ENCODE measurements at regions not wholly inside any gene's neighbourhood (a gene's known extent, or its start where the extent isn't known, plus 50 kb on each side); places are given as distances from the start of the nearest gene placed in this dataset.
"Not testable (repeated sequence)": the region's sequence is repeated elsewhere in the genome, so short reads cannot be mapped to it uniquely, and the experiment has no call there.

GRCh38 chr10:27371375-27371774 lies 130.8 kb upstream of the ACBD5 start:
- H3K27ac Mint-ChIP-seq; H3K36me3 Mint-ChIP-seq; H3K4me1 Mint-ChIP-seq (ENCODE audit: low read depth); H3K9me3 Mint-ChIP-seq (ENCODE audit: low read depth); H3K27me3 Mint-ChIP-seq; H3K4me3 Mint-ChIP-seq: not testable (repeated sequence)

- peaks cover 2% of the 10 kb centered on the region for H3K27me3 Mint-ChIP-seq
- no peaks in the 10 kb centered on the region for H3K9me3 Mint-ChIP-seq (ENCODE audit: low read depth)
- no peak overlapping the region for H3K27ac Mint-ChIP-seq
- no peak overlapping the region for H3K4me3 Mint-ChIP-seq
- H3K4me1 Mint-ChIP-seq (ENCODE audit: low read depth), result peaks cover 3% of the 10 kb centered on the region
- no peaks in the 10 kb centered on the region for H3K36me3 Mint-ChIP-seq
Measured at GRCh38 chr10:27369880-27370279, 129.3 kb upstream of the ACBD5 start.

GRCh38 chr10:27368706-27369105 lies 128.1 kb upstream of the ACBD5 start:
- H3K36me3 Mint-ChIP-seq, result no peaks in the 10 kb centered on the region
- H3K4me1 Mint-ChIP-seq (ENCODE audit: low read depth), result peaks cover 3% of the 10 kb centered on the region
- H3K27me3 Mint-ChIP-seq, result peaks cover 2% of the 10 kb centered on the region
- no peaks in the 10 kb centered on the region for H3K9me3 Mint-ChIP-seq (ENCODE audit: low read depth)
- H3K27ac Mint-ChIP-seq, result no peak overlapping the region
- H3K4me3 Mint-ChIP-seq, result no peak overlapping the region

- Mint-ChIP-seq H3K27me3 (peaks cover 2% of the 10 kb centered on the region), H3K27ac (no peak overlapping the region), H3K4me3 (no peak overlapping the region), H3K4me1 (ENCODE audit: low read depth) (peaks cover 3% of the 10 kb centered on the region), H3K36me3 (no peaks in the 10 kb centered on the region), H3K9me3 (ENCODE audit: low read depth) (no peaks in the 10 kb centered on the region)
Measured at GRCh38 chr10:27366769-27367168, 126.2 kb upstream of the ACBD5 start.

- Mint-ChIP-seq H3K4me1 (ENCODE audit: low read depth) (peaks cover 3% of the 10 kb centered on the region), H3K36me3 (no peaks in the 10 kb centered on the region), H3K4me3 (no peak overlapping the region)
Measured at GRCh38 chr10:27364028-27364427, 123.4 kb upstream of the ACBD5 start.

GRCh38 chr10:27360581-27361172 lies 120.1 kb upstream of the ACBD5 start:
- Mint-ChIP-seq H3K4me3 (no peak overlapping the region), H3K4me1 (ENCODE audit: low read depth) (no peaks in the 10 kb centered on the region), H3K27ac (no peak overlapping the region), H3K9me3 (ENCODE audit: low read depth) (no peaks in the 10 kb centered on the region), H3K27me3 (no peaks in the 10 kb centered on the region), H3K36me3 (no peaks in the 10 kb centered on the region)

More at GRCh38 chr10:27364028-27364427, 123.4 kb upstream of the ACBD5 start:
- Mint-ChIP-seq H3K27me3 (peaks cover 2% of the 10 kb centered on the region), H3K9me3 (ENCODE audit: low read depth) (no peaks in the 10 kb centered on the region), H3K27ac (no peak overlapping the region)

- Mint-ChIP-seq H3K4me3 (no peak overlapping the region), H3K27me3 (no peaks in the 10 kb centered on the region), H3K9me3 (ENCODE audit: low read depth) (no peaks in the 10 kb centered on the region), H3K27ac (no peak overlapping the region), H3K36me3 (no peaks in the 10 kb centered on the region), H3K4me1 (ENCODE audit: low read depth) (peaks cover 2% of the 10 kb centered on the region)
Measured at GRCh38 chr10:27359792-27360355, 119.3 kb upstream of the ACBD5 start.

- no peaks in the 10 kb centered on the region for H3K36me3 Mint-ChIP-seq
- no peak overlapping the region for H3K4me3 Mint-ChIP-seq
- H3K4me1 Mint-ChIP-seq (ENCODE audit: low read depth), result peaks cover 7% of the 10 kb centered on the region
- H3K27ac Mint-ChIP-seq, result no peak overlapping the region
- H3K27me3 Mint-ChIP-seq, result peaks cover 2% of the 10 kb centered on the region
- no peaks in the 10 kb centered on the region for H3K9me3 Mint-ChIP-seq (ENCODE audit: low read depth)
Measured at GRCh38 chr10:27356738-27357137, 116.1 kb upstream of the ACBD5 start.

GRCh38 chr10:27355918-27356573 lies 115.4 kb upstream of the ACBD5 start:
- Mint-ChIP-seq H3K4me1 (ENCODE audit: low read depth) (peaks cover 7% of the 10 kb centered on the region), H3K27me3 (peaks cover 3% of the 10 kb centered on the region), H3K9me3 (ENCODE audit: low read depth) (no peaks in the 10 kb centered on the region), H3K4me3 (no peak overlapping the region), H3K36me3 (no peaks in the 10 kb centered on the region), H3K27ac (no peak overlapping the region)

- H3K27ac Mint-ChIP-seq, H3K27me3 Mint-ChIP-seq: not testable (repeated sequence)
Measured at GRCh38 chr10:27354643-27355270, 114.2 kb upstream of the ACBD5 start.

GRCh38 chr10:27354100-27354499 lies 113.5 kb upstream of the ACBD5 start:
- not testable (repeated sequence) for H3K9me3 Mint-ChIP-seq (ENCODE audit: low read depth); H3K4me1 Mint-ChIP-seq (ENCODE audit: low read depth); H3K36me3 Mint-ChIP-seq; H3K27ac Mint-ChIP-seq; H3K4me3 Mint-ChIP-seq; H3K27me3 Mint-ChIP-seq

More at GRCh38 chr10:27354643-27355270, 114.2 kb upstream of the ACBD5 start:
- H3K4me1 Mint-ChIP-seq (ENCODE audit: low read depth); H3K9me3 Mint-ChIP-seq (ENCODE audit: low read depth); H3K36me3 Mint-ChIP-seq: not testable (repeated sequence)
- H3K4me3 Mint-ChIP-seq, result peak overlapping the region; percentile 65

- H3K27me3 Mint-ChIP-seq, result peaks cover 12% of the 10 kb centered on the region
- peaks cover 2% of the 10 kb centered on the region for H3K36me3 Mint-ChIP-seq
- H3K4me1 Mint-ChIP-seq (ENCODE audit: low read depth), result peaks cover 5% of the 10 kb centered on the region
- H3K4me3 Mint-ChIP-seq, result no peak overlapping the region
- no peaks in the 10 kb centered on the region for H3K9me3 Mint-ChIP-seq (ENCODE audit: low read depth)
- H3K27ac Mint-ChIP-seq, result no peak overlapping the region
Measured at GRCh38 chr10:27349987-27350386, 109.4 kb upstream of the ACBD5 start.

GRCh38 chr10:27347827-27348207 lies 107.2 kb upstream of the ACBD5 start:
- H3K9me3 Mint-ChIP-seq (ENCODE audit: low read depth); H3K27ac Mint-ChIP-seq; H3K4me3 Mint-ChIP-seq; H3K36me3 Mint-ChIP-seq; H3K4me1 Mint-ChIP-seq (ENCODE audit: low read depth): not testable (repeated sequence)
- H3K27me3 Mint-ChIP-seq, result peaks cover 12% of the 10 kb centered on the region

GRCh38 chr10:27345455-27345920 lies 104.9 kb upstream of the ACBD5 start:
- no peaks in the 10 kb centered on the region for H3K9me3 Mint-ChIP-seq (ENCODE audit: low read depth)
- no peak overlapping the region for H3K27ac Mint-ChIP-seq
- H3K27me3 Mint-ChIP-seq, result peaks cover 5% of the 10 kb centered on the region
- H3K4me1 Mint-ChIP-seq (ENCODE audit: low read depth), result no peaks in the 10 kb centered on the region
- no peaks in the 10 kb centered on the region for H3K36me3 Mint-ChIP-seq
- no peak overlapping the region for H3K4me3 Mint-ChIP-seq
